Astrocyte (in vitro differentiated cells and primary cell): ENCODE measurements at regions not wholly inside any gene's neighbourhood (a gene's known extent, or its start where the extent isn't known, plus 50 kb on each side); places are given as distances from the start of the nearest gene placed in this dataset.

Experiments
- DNase-seq: peaks from one replicate; pipeline ENCODE4 v3.0.0-alpha.2; 2010; ENCODE audit warnings: low read depth
- FAIRE-seq: peaks from 2 replicates; lab custom pipeline; 2011; peaks lifted over from hg19 to GRCh38; lab: Jason Lieb, UNC
- H2AFZ ChIP-seq: 2 replicates; pipeline ENCODE4 v1.6.0; 2012; ENCODE audit warnings: low read depth, low read length, inconsistent platforms
- H3K27ac ChIP-seq: 2 replicates; pipeline ENCODE4 v1.5.1; 2011; ENCODE audit warnings: low read depth, low read length, inconsistent platforms
- H3K27me3 ChIP-seq: 2 replicates; pipeline ENCODE4 v1.6.0; 2011; ENCODE audit warnings: low read length, inconsistent platforms; ENCODE audit not compliant: insufficient read depth
- H3K36me3 ChIP-seq: 2 replicates; pipeline ENCODE4 v1.5.1; 2011; ENCODE audit warnings: low read length, inconsistent platforms; ENCODE audit not compliant: insufficient read depth
- H3K4me1 ChIP-seq: 2 replicates; pipeline ENCODE4 v1.5.1; 2011; ENCODE audit warnings: low read length, inconsistent platforms; ENCODE audit not compliant: insufficient read depth
- H3K4me2 ChIP-seq: 2 replicates; pipeline ENCODE4 v1.6.0; 2012; ENCODE audit warnings: low read length, inconsistent platforms
- H3K4me3 ChIP-seq: 2 replicates; pipeline ENCODE4 v1.5.1; 2011; ENCODE audit warnings: low read depth, mild to moderate bottlenecking, low read length, inconsistent platforms; ENCODE audit not compliant: insufficient read depth
- H3K79me2 ChIP-seq: 2 replicates; pipeline ENCODE4 v1.6.0; 2012; ENCODE audit warnings: mild to moderate bottlenecking, low read length, inconsistent platforms; ENCODE audit not compliant: insufficient read depth
- H3K9ac ChIP-seq: 2 replicates; pipeline ENCODE4 v1.6.0; 2012; ENCODE audit warnings: mild to moderate bottlenecking, low read length, inconsistent platforms
- H3K9me3 ChIP-seq: 2 replicates; pipeline ENCODE4 v1.5.1; 2012; ENCODE audit warnings: low read depth, mild to moderate bottlenecking, low read length, inconsistent platforms; ENCODE audit not compliant: insufficient read depth
- H4K20me1 ChIP-seq: 2 replicates; pipeline ENCODE4 v1.6.0; 2012; ENCODE audit warnings: low read length, inconsistent platforms; ENCODE audit not compliant: insufficient read depth
- H3K27ac Mint-ChIP-seq: one replicate; pipeline ENCODE4 v1.8.0; 2021; ENCODE audit warnings: mild to moderate bottlenecking, mixed read lengths; ENCODE audit not compliant: unreplicated experiment
- H3K27me3 Mint-ChIP-seq: one replicate; pipeline ENCODE4 v1.8.0; 2021; ENCODE audit warnings: low read depth, mixed read lengths; ENCODE audit not compliant: unreplicated experiment
- H3K36me3 Mint-ChIP-seq: one replicate; pipeline ENCODE4 v1.8.0; 2021; ENCODE audit warnings: low read depth, mixed read lengths; ENCODE audit not compliant: unreplicated experiment
- H3K4me1 Mint-ChIP-seq: one replicate; pipeline ENCODE4 v1.8.0; 2021; ENCODE audit warnings: low read depth, mixed read lengths; ENCODE audit not compliant: unreplicated experiment
- H3K4me3 Mint-ChIP-seq: one replicate; pipeline ENCODE4 v1.8.0; 2021; ENCODE audit warnings: mild to moderate bottlenecking, moderate library complexity, mixed read lengths; ENCODE audit not compliant: unreplicated experiment
- H3K9me3 Mint-ChIP-seq: one replicate; pipeline ENCODE4 v1.8.0; 2021; ENCODE audit warnings: mild to moderate bottlenecking, mixed read lengths; ENCODE audit not compliant: unreplicated experiment
- EZH2 ChIP-seq: IDR thresholded peaks from 2 replicates; pipeline ENCODE4 v1.6.1; 2012; ENCODE audit warnings: mild to moderate bottlenecking, low read length, inconsistent platforms; ENCODE audit not compliant: insufficient read depth
- TF ChIP-seq, protein P1 (sequence below): IDR thresholded peaks from 2 replicates; pipeline ENCODE4 v1.5.1; 2011; ENCODE audit warnings: low read depth, mild to moderate bottlenecking, inconsistent platforms, low read length, moderate library complexity; ENCODE audit not compliant: insufficient read depth

DNA sequence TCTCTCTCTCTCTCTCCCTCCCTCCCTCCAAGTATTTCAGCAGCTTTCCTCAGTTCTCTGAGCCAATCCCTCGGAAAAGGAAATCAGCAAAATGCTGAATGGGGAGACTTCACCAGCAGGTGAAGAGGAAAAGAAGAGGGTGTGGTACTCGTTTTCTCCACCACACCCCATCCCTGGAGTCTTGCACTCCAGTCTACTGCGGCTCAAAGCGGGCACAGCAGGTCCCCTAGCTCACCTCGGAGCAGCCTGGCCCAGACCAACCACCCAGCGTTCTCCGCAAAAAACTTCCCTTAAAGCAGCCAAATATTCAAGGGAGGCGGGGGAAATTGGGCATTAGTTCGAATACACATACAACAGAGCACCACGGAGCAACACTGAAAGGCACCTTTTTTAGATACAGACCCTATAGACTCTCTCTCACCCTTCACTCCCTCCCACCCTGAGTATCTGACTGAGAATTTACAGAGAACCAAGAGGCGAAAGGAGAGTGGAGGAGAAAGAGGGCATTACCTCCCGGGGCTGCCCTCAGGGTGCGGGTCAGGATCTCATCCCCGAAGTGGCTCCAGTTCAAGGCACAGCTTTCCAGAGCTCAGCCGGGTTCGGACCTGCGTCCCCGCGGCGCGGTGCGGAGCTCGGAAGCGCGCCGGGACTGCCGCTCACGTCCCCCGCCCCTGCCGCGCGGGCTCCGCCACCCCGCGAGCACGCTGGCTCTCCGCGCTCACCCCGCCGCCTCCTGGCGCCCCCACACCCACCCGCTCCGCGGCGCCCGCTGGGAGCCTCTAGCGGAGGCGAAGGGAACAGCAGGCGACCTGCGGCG, 1638.5 kb upstream of the C9orf72 start:
- H3K4me1 ChIP-seq, result peaks cover 13% of the 10 kb centered on the region
- H3K79me2 ChIP-seq, result no peaks in the 10 kb centered on the region
- no peak overlapping the region for H3K27ac ChIP-seq
- Mint-ChIP-seq H3K36me3 (no peaks in the 10 kb centered on the region), H3K4me3 (peak overlapping the region; percentile 93), H3K27ac (peak overlapping the region; percentile 83), H3K9me3 (peaks cover 2% of the 10 kb centered on the region), H3K4me1 (peaks cover 10% of the 10 kb centered on the region), H3K27me3 (peaks cover 21% of the 10 kb centered on the region)
- peaks cover 46% of the 10 kb centered on the region for H3K27me3 ChIP-seq
- DNase-seq (no peak), FAIRE-seq (no peak)
- H3K4me2 ChIP-seq, result peak overlapping the region; percentile 90
- H3K9me3 ChIP-seq, result no peaks in the 10 kb centered on the region
- TF ChIP-seq, protein P1, sequence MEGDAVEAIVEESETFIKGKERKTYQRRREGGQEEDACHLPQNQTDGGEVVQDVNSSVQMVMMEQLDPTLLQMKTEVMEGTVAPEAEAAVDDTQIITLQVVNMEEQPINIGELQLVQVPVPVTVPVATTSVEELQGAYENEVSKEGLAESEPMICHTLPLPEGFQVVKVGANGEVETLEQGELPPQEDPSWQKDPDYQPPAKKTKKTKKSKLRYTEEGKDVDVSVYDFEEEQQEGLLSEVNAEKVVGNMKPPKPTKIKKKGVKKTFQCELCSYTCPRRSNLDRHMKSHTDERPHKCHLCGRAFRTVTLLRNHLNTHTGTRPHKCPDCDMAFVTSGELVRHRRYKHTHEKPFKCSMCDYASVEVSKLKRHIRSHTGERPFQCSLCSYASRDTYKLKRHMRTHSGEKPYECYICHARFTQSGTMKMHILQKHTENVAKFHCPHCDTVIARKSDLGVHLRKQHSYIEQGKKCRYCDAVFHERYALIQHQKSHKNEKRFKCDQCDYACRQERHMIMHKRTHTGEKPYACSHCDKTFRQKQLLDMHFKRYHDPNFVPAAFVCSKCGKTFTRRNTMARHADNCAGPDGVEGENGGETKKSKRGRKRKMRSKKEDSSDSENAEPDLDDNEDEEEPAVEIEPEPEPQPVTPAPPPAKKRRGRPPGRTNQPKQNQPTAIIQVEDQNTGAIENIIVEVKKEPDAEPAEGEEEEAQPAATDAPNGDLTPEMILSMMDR, result no peak
- no peak for TF ChIP-seq EZH2
- H3K36me3 ChIP-seq, result no peaks in the 10 kb centered on the region
- peak overlapping the region; percentile 61 for H3K4me3 ChIP-seq
- H4K20me1 ChIP-seq, result no peaks in the 10 kb centered on the region
- H3K9ac ChIP-seq, result peak overlapping the region; percentile 42
- H2AFZ ChIP-seq, result peak overlapping the region; percentile 77

DNA sequence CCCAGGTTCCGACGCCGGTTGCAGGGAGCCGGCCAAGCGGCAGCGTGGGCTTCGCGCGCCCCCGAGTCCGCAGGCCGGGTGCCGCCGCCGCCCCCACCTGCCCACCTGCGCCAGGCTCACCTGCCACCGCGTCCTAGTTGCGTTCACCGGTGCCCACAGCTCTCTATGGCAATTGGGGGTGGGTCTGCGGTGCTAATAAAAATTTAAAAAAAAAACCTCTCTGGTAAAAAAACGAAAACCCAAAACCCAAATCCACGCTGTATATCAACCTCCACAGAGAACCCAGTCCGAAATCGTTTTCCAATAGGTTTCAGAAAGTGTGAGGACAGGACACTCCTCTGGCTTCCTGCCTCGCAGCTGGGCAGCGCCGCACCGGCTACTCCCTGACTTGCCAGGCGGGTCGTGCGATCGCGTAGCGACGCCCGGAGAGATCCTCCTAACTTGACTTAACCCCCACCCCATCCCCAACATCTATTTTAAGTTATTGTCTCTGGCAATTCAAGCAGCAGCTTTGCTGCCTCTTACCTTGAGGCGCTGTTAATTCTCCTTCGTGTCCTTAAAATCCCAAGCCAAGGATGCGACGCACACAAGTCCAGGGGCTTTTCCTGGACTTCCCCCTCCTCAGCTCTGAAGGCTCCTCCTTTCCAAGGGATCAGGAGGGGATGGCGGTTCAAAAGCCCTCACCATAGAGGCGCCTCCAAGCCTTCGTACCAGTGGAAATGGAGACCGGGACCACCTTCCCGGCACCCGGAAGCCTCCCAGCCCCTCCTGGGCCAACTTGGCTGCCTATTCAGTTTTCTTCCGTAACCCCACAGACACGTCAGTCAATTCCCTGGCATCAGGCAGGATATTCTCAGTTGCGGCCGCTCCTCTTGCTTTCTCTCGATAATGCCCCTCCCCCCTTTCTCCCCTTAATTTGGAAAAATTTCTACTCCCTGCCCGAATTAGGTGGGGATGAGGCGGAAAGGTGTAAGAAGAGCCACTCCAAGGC, 1639.4 kb upstream of the C9orf72 start:
- FAIRE-seq (no peak), DNase-seq (no peak)
- TF ChIP-seq, protein P1, result peak; percentile 17
- TF ChIP-seq EZH2, result peak; percentile 41
- peak overlapping the region; percentile 61 for H3K4me3 ChIP-seq
- Mint-ChIP-seq H3K27ac (peak overlapping the region; percentile 77), H3K9me3 (peaks cover 2% of the 10 kb centered on the region), H3K27me3 (peaks cover 22% of the 10 kb centered on the region), H3K4me3 (peak overlapping the region; percentile 96), H3K36me3 (no peaks in the 10 kb centered on the region), H3K4me1 (peaks cover 10% of the 10 kb centered on the region)
- no peaks in the 10 kb centered on the region for H3K36me3 ChIP-seq
- H3K79me2 ChIP-seq, result no peaks in the 10 kb centered on the region
- no peaks in the 10 kb centered on the region for H4K20me1 ChIP-seq
- H3K27ac ChIP-seq, result no peak overlapping the region
- H3K4me2 ChIP-seq, result peak overlapping the region; percentile 90
- peaks cover 46% of the 10 kb centered on the region for H3K27me3 ChIP-seq
- peaks cover 13% of the 10 kb centered on the region for H3K4me1 ChIP-seq
- H3K9me3 ChIP-seq, result no peaks in the 10 kb centered on the region
- peak overlapping the region; percentile 20 for H3K9ac ChIP-seq
- H2AFZ ChIP-seq, result peak overlapping the region; percentile 77
